ENCODE measurements at regions not wholly inside any gene's neighbourhood (a gene's known extent, or its start where the extent isn't known, plus 50 kb on each side); places are given as distances from the start of the nearest gene placed in this dataset.
"Not testable (repeated sequence)": the region's sequence is repeated elsewhere in the genome, so short reads cannot be mapped to it uniquely, and the experiment has no call there.

DNA sequence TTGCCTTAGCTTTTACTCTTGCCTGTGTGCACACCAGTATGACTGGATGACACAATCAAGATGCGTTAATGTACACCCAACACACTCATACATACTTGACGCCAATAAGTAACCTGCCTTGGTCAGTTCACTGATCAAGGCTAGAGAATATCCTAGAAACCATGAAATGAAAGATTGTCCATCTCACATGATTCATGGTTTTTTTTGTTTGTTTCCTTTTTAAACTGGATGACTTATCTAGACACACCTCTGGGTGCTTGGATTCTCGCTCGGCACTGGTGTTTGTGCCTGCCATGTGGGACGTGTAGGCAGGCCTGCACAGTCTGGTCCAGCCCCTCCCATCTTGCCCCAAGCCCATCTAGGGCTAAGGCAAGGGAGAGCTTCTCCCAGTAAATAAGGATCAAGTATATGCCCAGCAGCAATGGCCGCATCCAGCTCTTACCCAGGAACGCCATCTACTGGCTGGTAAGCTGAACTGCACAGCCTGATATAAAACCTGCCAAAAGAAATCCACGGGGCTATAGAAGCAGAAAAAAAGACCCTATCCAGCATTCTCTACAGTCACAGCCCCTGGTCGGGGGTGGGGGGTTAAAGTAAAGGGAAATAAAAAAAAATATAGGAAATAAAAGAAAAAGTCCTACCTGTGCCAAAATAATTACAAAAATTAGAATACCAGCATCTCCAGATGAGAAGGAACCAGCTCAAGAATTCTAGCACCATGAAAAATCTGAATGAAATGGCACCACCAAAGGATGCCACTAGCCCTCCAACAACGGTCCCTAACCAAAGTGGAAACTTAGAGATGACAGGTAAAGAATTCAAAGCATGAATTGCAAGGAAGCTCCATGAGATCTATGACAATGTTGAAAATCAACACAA, 73.3 kb downstream of the OTOR start:
- no peaks in the 10 kb centered on the region for H3K4me1 Mint-ChIP-seq (ENCODE audit: low read depth, unreplicated experiment)
- no peak overlapping the region for H3K27ac Mint-ChIP-seq (ENCODE audit: unreplicated experiment)
- H3K4me3 Mint-ChIP-seq (ENCODE audit: unreplicated experiment): no peak overlapping the region
- DNase-seq: peak; percentile 32
- no peaks in the 10 kb centered on the region for H3K9me3 Mint-ChIP-seq (ENCODE audit: unreplicated experiment)
- H3K27me3 Mint-ChIP-seq (ENCODE audit: unreplicated experiment): peaks cover 7% of the 10 kb centered on the region
- TF ChIP-seq, protein P1, sequence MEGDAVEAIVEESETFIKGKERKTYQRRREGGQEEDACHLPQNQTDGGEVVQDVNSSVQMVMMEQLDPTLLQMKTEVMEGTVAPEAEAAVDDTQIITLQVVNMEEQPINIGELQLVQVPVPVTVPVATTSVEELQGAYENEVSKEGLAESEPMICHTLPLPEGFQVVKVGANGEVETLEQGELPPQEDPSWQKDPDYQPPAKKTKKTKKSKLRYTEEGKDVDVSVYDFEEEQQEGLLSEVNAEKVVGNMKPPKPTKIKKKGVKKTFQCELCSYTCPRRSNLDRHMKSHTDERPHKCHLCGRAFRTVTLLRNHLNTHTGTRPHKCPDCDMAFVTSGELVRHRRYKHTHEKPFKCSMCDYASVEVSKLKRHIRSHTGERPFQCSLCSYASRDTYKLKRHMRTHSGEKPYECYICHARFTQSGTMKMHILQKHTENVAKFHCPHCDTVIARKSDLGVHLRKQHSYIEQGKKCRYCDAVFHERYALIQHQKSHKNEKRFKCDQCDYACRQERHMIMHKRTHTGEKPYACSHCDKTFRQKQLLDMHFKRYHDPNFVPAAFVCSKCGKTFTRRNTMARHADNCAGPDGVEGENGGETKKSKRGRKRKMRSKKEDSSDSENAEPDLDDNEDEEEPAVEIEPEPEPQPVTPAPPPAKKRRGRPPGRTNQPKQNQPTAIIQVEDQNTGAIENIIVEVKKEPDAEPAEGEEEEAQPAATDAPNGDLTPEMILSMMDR (IDR thresholded peaks at IDR 0.05; ENCODE audit: partially characterized antibody, unreplicated experiment): peak; percentile 89
- peaks cover 5% of the 10 kb centered on the region for H3K36me3 Mint-ChIP-seq (ENCODE audit: unreplicated experiment)

DNA sequence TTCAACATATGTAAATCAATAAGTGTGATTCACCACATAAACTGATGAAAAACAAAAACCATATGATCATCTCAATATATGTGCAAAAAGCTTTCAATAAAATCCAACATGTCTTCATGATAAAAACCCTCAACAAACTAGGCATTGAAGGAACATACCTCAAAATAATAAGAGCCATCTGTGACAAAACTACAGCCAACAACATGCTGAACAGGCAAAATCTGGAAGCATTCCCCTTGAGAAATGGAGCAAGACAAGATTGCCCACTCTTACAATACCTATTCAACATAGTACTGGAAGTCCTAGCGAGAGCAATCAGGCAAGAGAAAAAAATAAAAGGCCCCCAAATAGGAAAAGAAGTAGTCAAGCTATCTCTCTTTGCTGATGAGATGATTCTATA, 76.5 kb downstream of the OTOR start:
- Mint-ChIP-seq H3K9me3 (ENCODE audit: unreplicated experiment) (no peaks in the 10 kb centered on the region), H3K27me3 (ENCODE audit: unreplicated experiment) (peaks cover 4% of the 10 kb centered on the region), H3K4me3 (ENCODE audit: unreplicated experiment) (no peak overlapping the region), H3K27ac (ENCODE audit: unreplicated experiment) (no peak overlapping the region), H3K4me1 (ENCODE audit: low read depth, unreplicated experiment) (no peaks in the 10 kb centered on the region), H3K36me3 (ENCODE audit: unreplicated experiment) (peaks cover 5% of the 10 kb centered on the region)
- no peak for DNase-seq
- TF ChIP-seq, protein P1 (IDR thresholded peaks at IDR 0.05; ENCODE audit: partially characterized antibody, unreplicated experiment): no peak

DNA sequence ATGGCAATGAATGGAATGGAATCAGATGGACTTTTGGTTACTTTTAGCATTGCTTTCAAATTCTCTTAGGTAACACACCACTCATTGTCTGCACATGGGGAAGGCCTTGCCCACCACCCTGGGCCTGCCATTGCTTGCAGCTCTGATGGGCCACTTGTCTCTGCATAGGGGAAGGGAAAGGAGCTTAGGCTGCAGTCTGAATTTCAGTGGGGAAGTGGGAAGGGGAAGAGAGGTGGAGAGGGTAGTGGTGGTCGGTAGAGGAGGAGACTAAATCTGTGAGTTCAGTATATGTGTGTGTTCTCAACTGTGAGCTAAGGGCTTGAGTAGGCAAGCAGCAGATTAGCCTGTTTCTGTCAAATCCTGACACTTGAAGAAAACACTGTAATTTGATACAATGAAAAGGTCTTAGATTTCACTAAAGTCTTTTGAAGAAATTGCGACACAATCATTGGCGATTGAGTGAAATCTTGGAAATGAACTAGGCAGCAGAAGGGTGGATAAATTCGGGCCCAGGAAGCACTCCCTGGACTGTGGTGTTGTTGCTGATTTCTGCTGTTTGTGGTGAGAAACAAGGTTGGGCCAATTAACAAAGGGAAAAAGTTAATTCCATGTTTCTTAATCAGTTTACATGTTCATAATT, 80.6 kb downstream of the OTOR start:
- H3K4me3 Mint-ChIP-seq (ENCODE audit: unreplicated experiment): no peak overlapping the region
- no peak overlapping the region for H3K27ac Mint-ChIP-seq (ENCODE audit: unreplicated experiment)
- no peaks in the 10 kb centered on the region for H3K9me3 Mint-ChIP-seq (ENCODE audit: unreplicated experiment)

DNA sequence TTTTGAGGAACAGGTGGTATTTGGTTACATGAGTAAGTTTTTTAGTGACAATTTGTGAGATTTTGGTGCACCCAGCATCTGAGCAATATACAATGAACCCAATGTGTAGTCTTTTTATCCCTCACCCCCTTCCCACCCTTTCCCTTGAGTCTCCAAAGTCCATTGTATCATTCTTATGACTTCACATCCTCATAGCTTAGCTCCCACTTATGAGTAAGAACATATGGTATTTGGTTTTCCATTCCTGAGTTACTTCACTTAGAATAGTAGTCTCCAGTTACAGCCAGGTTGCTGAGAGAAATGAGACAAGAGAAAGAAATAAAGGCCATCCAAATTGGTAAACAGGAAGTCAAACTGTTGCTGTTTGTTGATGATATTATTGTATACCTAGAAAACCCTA, 87.5 kb downstream of the OTOR start:
- H3K9me3 Mint-ChIP-seq (ENCODE audit: unreplicated experiment); DNase-seq; H3K36me3 Mint-ChIP-seq (ENCODE audit: unreplicated experiment); H3K4me3 Mint-ChIP-seq (ENCODE audit: unreplicated experiment); H3K27ac Mint-ChIP-seq (ENCODE audit: unreplicated experiment); H3K4me1 Mint-ChIP-seq (ENCODE audit: low read depth, unreplicated experiment); H3K27me3 Mint-ChIP-seq (ENCODE audit: unreplicated experiment): not testable (repeated sequence)

More for the DNA sequence above, 80.6 kb downstream of the OTOR start:
- DNase-seq: no peak
- Mint-ChIP-seq H3K36me3 (ENCODE audit: unreplicated experiment) (peaks cover 5% of the 10 kb centered on the region), H3K27me3 (ENCODE audit: unreplicated experiment) (peaks cover 4% of the 10 kb centered on the region), H3K4me1 (ENCODE audit: low read depth, unreplicated experiment) (no peaks in the 10 kb centered on the region)
- TF ChIP-seq, protein P1 (IDR thresholded peaks at IDR 0.05; ENCODE audit: partially characterized antibody, unreplicated experiment): no peak

DNA sequence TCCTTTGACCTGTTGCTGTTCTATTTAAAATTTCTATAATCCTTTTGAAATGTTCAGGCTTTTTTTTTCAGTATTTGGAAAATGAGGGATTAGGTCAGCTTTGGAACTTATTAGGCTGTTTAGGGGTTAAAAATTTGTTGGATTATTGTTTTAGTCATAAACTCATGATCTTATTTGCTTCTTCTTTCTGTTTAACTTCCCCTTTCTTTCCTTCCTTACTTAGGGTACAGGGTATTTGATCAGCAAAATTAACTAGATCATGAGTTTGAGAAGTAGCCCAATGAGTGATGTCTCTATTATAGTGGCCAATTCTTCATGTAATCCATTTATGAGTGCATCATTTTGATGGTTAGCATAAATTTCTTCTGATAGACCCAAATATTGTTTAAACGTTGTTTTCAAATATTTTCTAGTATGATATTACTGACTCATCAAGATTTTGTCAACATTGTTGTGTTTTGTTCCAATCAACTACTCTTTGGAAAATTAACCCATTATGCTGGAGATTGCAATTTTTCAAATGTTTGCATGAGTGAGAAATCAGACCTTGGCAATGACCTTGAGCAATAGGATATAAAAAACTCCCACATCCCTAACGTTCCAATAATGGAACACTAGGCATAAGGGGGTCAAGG, 94.4 kb downstream of the OTOR start:
- no peaks in the 10 kb centered on the region for H3K27me3 Mint-ChIP-seq (ENCODE audit: unreplicated experiment)
- H3K27ac Mint-ChIP-seq (ENCODE audit: unreplicated experiment): no peak overlapping the region
- no peak for DNase-seq
- no peaks in the 10 kb centered on the region for H3K36me3 Mint-ChIP-seq (ENCODE audit: unreplicated experiment)
- TF ChIP-seq, protein P1 (IDR thresholded peaks at IDR 0.05; ENCODE audit: partially characterized antibody, unreplicated experiment): no peak
- no peaks in the 10 kb centered on the region for H3K4me1 Mint-ChIP-seq (ENCODE audit: low read depth, unreplicated experiment)
- H3K9me3 Mint-ChIP-seq (ENCODE audit: unreplicated experiment): no peaks in the 10 kb centered on the region
- no peak overlapping the region for H3K4me3 Mint-ChIP-seq (ENCODE audit: unreplicated experiment)
